Retinal pigment epithelial cell (primary cell): ENCODE measurements at regions not wholly inside any gene's neighbourhood (a gene's known extent, or its start where the extent isn't known, plus 50 kb on each side); places are given as distances from the start of the nearest gene placed in this dataset.

Source experiments
- DNase-seq: peaks from one replicate; pipeline ENCODE4 v3.0.0-alpha.2; 2010; ENCODE audit warnings: low read depth
- H3K4me3 ChIP-seq: 2 replicates; pipeline ENCODE4 v1.5.1; 2011; ENCODE audit warnings: mild to moderate bottlenecking, low read length, control low read depth, moderate library complexity
- CTCF ChIP-seq: conservative IDR thresholded peaks from 2 replicates; pipeline ENCODE4 v1.5.1; 2011; ENCODE audit warnings: low read depth, low read length, control low read depth, inconsistent platforms

- H3K4me3 ChIP-seq, result no peak overlapping the region
- DNase-seq, result no peak
- no peak for TF ChIP-seq CTCF
Measured at GRCh38 chrX:3407781-3408180, 61.3 kb upstream of the MXRA5 start.

- DNase-seq, result no peak
- no peak overlapping the region for H3K4me3 ChIP-seq
- no peak for TF ChIP-seq CTCF
Measured at GRCh38 chrX:3407121-3407520, 60.7 kb upstream of the MXRA5 start.

- TF ChIP-seq CTCF, result no peak
- no peak for DNase-seq
- no peak overlapping the region for H3K4me3 ChIP-seq
Measured at GRCh38 chrX:3403748-3404147, 57.3 kb upstream of the MXRA5 start.
